CD14-positive monocyte (primary cell): ENCODE measurements at regions not wholly inside any gene's neighbourhood (a gene's known extent, or its start where the extent isn't known, plus 50 kb on each side); places are given as distances from the start of the nearest gene placed in this dataset.

ENCODE experiments used
- DNase-seq, 3 donors: peaks; one replicate each; pipeline ENCODE4 v3.0.0-alpha.2; 2011 to 2022
- H2AFZ ChIP-seq: 2 replicates; pipeline ENCODE4 v1.6.0; 2012; ENCODE audit warnings: mild to moderate bottlenecking, low read depth, low read length, inconsistent platforms; ENCODE audit not compliant: insufficient read depth, poor library complexity, severe bottlenecking
- H3K27ac ChIP-seq, 2 donors: 1 replicate in 1 of 2; 2 replicates in 1 of 2; pipeline ENCODE4 v1.5.1; 2012 to 2013; ENCODE audit warnings: low read length in 2 of 2, control low read depth in 1 of 2, inconsistent platforms in 1 of 2, low read depth in 1 of 2, mild to moderate bottlenecking in 1 of 2
- H3K27me3 ChIP-seq, 2 donors: one replicate each; pipeline versions ENCODE4 v1.6.0 to v1.6.1; 2011 to 2013; ENCODE audit warnings: low read length in 2 of 2; ENCODE audit not compliant: control insufficient read depth in 2 of 2, insufficient read depth in 2 of 2
- H3K36me3 ChIP-seq, 2 donors: replicated peaks in 1 of 2; 1 replicate in 1 of 2; 2 replicates in 1 of 2; pipeline versions ENCODE4 v1.5.1 to v1.6.1; 2012 to 2013; ENCODE audit warnings: low read length in 2 of 2, control low read depth in 1 of 2, inconsistent platforms in 1 of 2, mild to moderate bottlenecking in 1 of 2; ENCODE audit not compliant: insufficient read depth in 2 of 2, control insufficient read depth in 1 of 2
- H3K4me1 ChIP-seq, 2 donors: 1 replicate in 1 of 2; 2 replicates in 1 of 2; pipeline versions ENCODE4 v1.5.1 to v1.6.1; 2012 to 2013; ENCODE audit warnings: low read length in 2 of 2, control low read depth in 1 of 2, inconsistent platforms in 1 of 2, mild to moderate bottlenecking in 1 of 2, moderate library complexity in 1 of 2; ENCODE audit not compliant: insufficient read depth in 2 of 2, control insufficient read depth in 1 of 2
- H3K4me2 ChIP-seq: replicated peaks from 2 replicates; pipeline ENCODE3; 2012; ENCODE audit warnings: low read length, moderate library complexity, mild to moderate bottlenecking; ENCODE audit not compliant: poor library complexity, severe bottlenecking; ENCODE audit errors: extremely low read depth
- H3K4me3 ChIP-seq, 3 experiments: fragments of 200-600 bp in 1 of 3; sonication (generic) in 1 of 3; replicated peaks in 1 of 3; 1 replicate in 2 of 3; 2 replicates in 1 of 3; pipeline ENCODE4 v1.5.1; 2011 to 2013; ENCODE audit warnings: low read length in 3 of 3, mild to moderate bottlenecking in 3 of 3, control low read depth in 2 of 3, low read depth in 2 of 3, inconsistent platforms in 1 of 3, moderate library complexity in 1 of 3
- H3K79me2 ChIP-seq: 2 replicates; pipeline ENCODE4 v1.6.0; 2012; ENCODE audit warnings: mild to moderate bottlenecking, control low read depth, inconsistent platforms, low read length, moderate library complexity; ENCODE audit not compliant: insufficient read depth
- H3K9ac ChIP-seq: 2 replicates; pipeline ENCODE4 v1.6.0; 2017; ENCODE audit warnings: low read length, mild to moderate bottlenecking; ENCODE audit not compliant: insufficient read depth, poor library complexity, severe bottlenecking
- H3K9me3 ChIP-seq, 2 donors: replicated peaks in 1 of 2; 1 replicate in 1 of 2; 2 replicates in 1 of 2; pipeline versions ENCODE4 v1.5.1 to v1.6.1; 2012 to 2013; ENCODE audit warnings: low read length in 2 of 2, control low read depth in 1 of 2; ENCODE audit not compliant: control insufficient read depth in 1 of 2, insufficient read depth in 1 of 2
- H4K20me1 ChIP-seq: 2 replicates; pipeline ENCODE4 v1.6.0; 2012; ENCODE audit warnings: mild to moderate bottlenecking, low read length, control low read depth, moderate library complexity; ENCODE audit not compliant: insufficient read depth
- H3K27ac Mint-ChIP-seq, 7 donors: one replicate each; pipeline ENCODE4 v1.8.0; 2020; ENCODE audit warnings: mild to moderate bottlenecking in 7 of 7, mixed read lengths in 7 of 7, moderate library complexity in 6 of 7, inconsistent platforms in 2 of 7
- H3K27me3 Mint-ChIP-seq, 3 donors: one replicate each; pipeline ENCODE4 v1.8.0; 2021 to 2022; ENCODE audit warnings: low read depth in 3 of 3, mild to moderate bottlenecking in 3 of 3, mixed read lengths in 3 of 3, moderate library complexity in 3 of 3, inconsistent platforms in 1 of 3
- H3K36me3 Mint-ChIP-seq, 2 donors: one replicate each; pipeline ENCODE4 v1.8.0; 2020; ENCODE audit warnings: mixed read lengths in 2 of 2, inconsistent platforms in 1 of 2, mild to moderate bottlenecking in 1 of 2
- H3K4me1 Mint-ChIP-seq: one replicate; pipeline ENCODE4 v1.8.0; 2020; ENCODE audit warnings: mild to moderate bottlenecking, mixed read lengths
- H3K4me3 Mint-ChIP-seq, 2 donors: one replicate each; pipeline ENCODE4 v1.8.0; 2020; ENCODE audit warnings: mild to moderate bottlenecking in 2 of 2, mixed read lengths in 2 of 2, moderate library complexity in 1 of 2
- H3K9me3 Mint-ChIP-seq, 7 donors: one replicate each; pipeline ENCODE4 v1.8.0; 2020 to 2022; ENCODE audit warnings: mixed read lengths in 7 of 7, mild to moderate bottlenecking in 6 of 7, moderate library complexity in 6 of 7, inconsistent platforms in 2 of 7
- WGBS: methylation state at CpG from one replicate; pipeline ENCODE4 v1.1.5; 2013; ENCODE audit warnings: missing lambda C conversion rate; ENCODE audit not compliant: insufficient coverage; 5-methylcytosine and 5-hydroxymethylcytosine counted together
- intact Hi-C, 2 donors: fragments of 100-400 bp; cut with micrococcal nuclease; formaldehyde crosslinking; loops; one replicate each; pipeline versions ENCODE4 v1.15.0 to v1.15.1; 2023
- TF ChIP-seq, protein P1 (sequence below): fragments of 200-600 bp; IDR thresholded peaks from one replicate; pipeline ENCODE4 v1.8.0; 2022; ENCODE audit warnings: antibody characterized with exemption, mild to moderate bottlenecking

DNA sequence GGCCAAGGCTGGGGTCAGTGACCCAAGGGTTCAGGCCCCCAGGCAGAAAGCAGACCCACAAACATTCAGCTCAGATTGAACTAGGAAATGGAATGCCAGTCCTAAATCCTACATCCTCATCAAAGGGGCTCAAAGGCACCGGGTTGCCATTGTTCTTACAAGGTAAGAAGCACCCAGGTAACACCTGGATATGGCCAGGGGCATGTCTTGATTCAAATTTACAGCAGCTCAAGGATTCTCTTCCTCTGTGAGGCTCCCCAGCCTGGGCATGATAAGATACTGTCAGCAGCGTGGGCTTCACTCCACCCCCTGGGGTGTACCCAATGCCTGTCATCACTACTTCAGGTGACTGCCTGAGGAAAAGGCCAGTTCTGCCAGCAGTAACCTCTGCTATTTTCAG is 92.1 kb upstream of the FSTL4 start:
- Mint-ChIP-seq H3K9me3 (peaks cover 0 to 2% (median 0%) of the 10 kb centered on the region in 7 donors), H3K36me3 (no peaks in the 10 kb centered on the region), H3K4me3 (no peak overlapping the region), H3K27ac (no peak overlapping the region), H3K27me3 (peaks cover 1 to 6% (median 6%) of the 10 kb centered on the region in 3 donors), H3K4me1 (no peaks in the 10 kb centered on the region)
- no peak overlapping the region for H3K4me3 ChIP-seq
- DNase-seq, result no peak
- H3K36me3 ChIP-seq, result no peaks in the 10 kb centered on the region
- H2AFZ ChIP-seq, result no peak overlapping the region
- intact Hi-C loops, result no loop called here
- 95% methylated on average over 2 of the region's 2 CpGs for WGBS
- no peak overlapping the region for H3K9ac ChIP-seq
- TF ChIP-seq, protein P1, sequence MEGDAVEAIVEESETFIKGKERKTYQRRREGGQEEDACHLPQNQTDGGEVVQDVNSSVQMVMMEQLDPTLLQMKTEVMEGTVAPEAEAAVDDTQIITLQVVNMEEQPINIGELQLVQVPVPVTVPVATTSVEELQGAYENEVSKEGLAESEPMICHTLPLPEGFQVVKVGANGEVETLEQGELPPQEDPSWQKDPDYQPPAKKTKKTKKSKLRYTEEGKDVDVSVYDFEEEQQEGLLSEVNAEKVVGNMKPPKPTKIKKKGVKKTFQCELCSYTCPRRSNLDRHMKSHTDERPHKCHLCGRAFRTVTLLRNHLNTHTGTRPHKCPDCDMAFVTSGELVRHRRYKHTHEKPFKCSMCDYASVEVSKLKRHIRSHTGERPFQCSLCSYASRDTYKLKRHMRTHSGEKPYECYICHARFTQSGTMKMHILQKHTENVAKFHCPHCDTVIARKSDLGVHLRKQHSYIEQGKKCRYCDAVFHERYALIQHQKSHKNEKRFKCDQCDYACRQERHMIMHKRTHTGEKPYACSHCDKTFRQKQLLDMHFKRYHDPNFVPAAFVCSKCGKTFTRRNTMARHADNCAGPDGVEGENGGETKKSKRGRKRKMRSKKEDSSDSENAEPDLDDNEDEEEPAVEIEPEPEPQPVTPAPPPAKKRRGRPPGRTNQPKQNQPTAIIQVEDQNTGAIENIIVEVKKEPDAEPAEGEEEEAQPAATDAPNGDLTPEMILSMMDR, result no peak
- no peaks in the 10 kb centered on the region for H4K20me1 ChIP-seq
- no peaks in the 10 kb centered on the region for H3K4me1 ChIP-seq
- no peaks in the 10 kb centered on the region for H3K9me3 ChIP-seq
- H3K79me2 ChIP-seq, result no peaks in the 10 kb centered on the region
- no peak overlapping the region for H3K4me2 ChIP-seq
- no peaks in the 10 kb centered on the region for H3K27me3 ChIP-seq
- no peak overlapping the region for H3K27ac ChIP-seq

DNA sequence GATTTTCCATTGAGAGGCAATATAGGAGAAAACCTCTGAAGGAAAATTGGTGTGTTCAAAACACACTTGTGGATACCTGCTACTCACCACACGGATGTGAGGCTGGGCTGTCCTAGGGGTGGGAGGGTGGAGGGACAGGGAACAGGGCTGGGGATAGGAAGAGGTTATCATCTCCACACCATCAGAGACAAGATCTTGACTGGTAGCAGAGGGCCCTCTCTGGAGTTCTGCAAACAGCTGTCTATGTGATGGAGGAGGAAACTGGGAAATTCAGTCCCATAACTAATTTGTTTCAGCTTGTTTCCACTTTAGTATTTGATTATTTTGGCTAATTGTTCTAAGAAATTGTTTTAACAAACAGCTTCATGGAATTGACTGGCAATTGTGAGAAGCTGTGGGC is 91.6 kb upstream of the FSTL4 start:
- intact Hi-C loops, result no loop called here
- Histone ChIP-seq H2AFZ (no peak overlapping the region), H3K9ac (no peak overlapping the region), H3K36me3 (no peaks in the 10 kb centered on the region), H3K4me3 (no peak overlapping the region), H3K79me2 (no peaks in the 10 kb centered on the region), H3K9me3 (no peaks in the 10 kb centered on the region), H4K20me1 (no peaks in the 10 kb centered on the region), H3K27ac (no peak overlapping the region), H3K27me3 (no peaks in the 10 kb centered on the region), H3K4me2 (no peak overlapping the region), H3K4me1 (no peaks in the 10 kb centered on the region)
- TF ChIP-seq, protein P1, result no peak
- no peaks in the 10 kb centered on the region for H3K36me3 Mint-ChIP-seq
- DNase-seq, result no peak
- no CpG with 5 or more reads among the region's 1 CpG for WGBS
- H3K27ac Mint-ChIP-seq, result no peak overlapping the region
- H3K27me3 Mint-ChIP-seq, result peaks cover 1 to 6% (median 4%) of the 10 kb centered on the region in 3 donors
- no peak overlapping the region for H3K4me3 Mint-ChIP-seq
- no peaks in the 10 kb centered on the region for H3K4me1 Mint-ChIP-seq
- H3K9me3 Mint-ChIP-seq, result peaks cover 0 to 2% (median 0%) of the 10 kb centered on the region in 7 donors
